ENCODE measurements at regions not wholly inside any gene's neighbourhood (a gene's known extent, or its start where the extent isn't known, plus 50 kb on each side); places are given as distances from the start of the nearest gene placed in this dataset.

GRCh38 chr1:91129017-91129416, 107.2 kb upstream of the ZNF644 start:
- Histone ChIP-seq H3K79me2 (ENCODE audit: low read depth) (no peaks in the 10 kb centered on the region), H3K4me1 (replicated peaks; ENCODE audit: insufficient read depth) (no peaks in the 10 kb centered on the region), H3K36me3 (ENCODE audit: low read depth) (no peaks in the 10 kb centered on the region), H3K27me3 (ENCODE audit: insufficient read depth, low read depth) (no peaks in the 10 kb centered on the region), H4K20me1 (ENCODE audit: insufficient read depth) (no peaks in the 10 kb centered on the region), H3K9me3 (ENCODE audit: insufficient read depth, low read depth) (no peaks in the 10 kb centered on the region), H3F3A (ENCODE audit: insufficient read depth, low read depth) (no peaks in the 10 kb centered on the region), H3K4me3 (no peak overlapping the region), H3K9me2 (ENCODE audit: insufficient read depth) (no peaks in the 10 kb centered on the region), H3K4me2 (no peak overlapping the region), H2AFZ (no peak overlapping the region), H3K27ac (no peak overlapping the region)
- ChIA-PET CTCF (no interaction called here), POLR2A (ENCODE audit: unreplicated experiment) (no interaction called here)
- intact Hi-C loops (cut with micrococcal nuclease; ENCODE audit: unreplicated experiment), result no loop called here
- no peak for TF ChIP-seq CTCF (conservative IDR thresholded peaks at IDR 0.05)
- TF ChIP-seq EZH2 (IDR thresholded peaks at IDR 0.05; ENCODE audit: low read depth), result no peak
- no TSS peak for BruUV-seq (replicated peaks)
- no peak for DNase-seq

DNA sequence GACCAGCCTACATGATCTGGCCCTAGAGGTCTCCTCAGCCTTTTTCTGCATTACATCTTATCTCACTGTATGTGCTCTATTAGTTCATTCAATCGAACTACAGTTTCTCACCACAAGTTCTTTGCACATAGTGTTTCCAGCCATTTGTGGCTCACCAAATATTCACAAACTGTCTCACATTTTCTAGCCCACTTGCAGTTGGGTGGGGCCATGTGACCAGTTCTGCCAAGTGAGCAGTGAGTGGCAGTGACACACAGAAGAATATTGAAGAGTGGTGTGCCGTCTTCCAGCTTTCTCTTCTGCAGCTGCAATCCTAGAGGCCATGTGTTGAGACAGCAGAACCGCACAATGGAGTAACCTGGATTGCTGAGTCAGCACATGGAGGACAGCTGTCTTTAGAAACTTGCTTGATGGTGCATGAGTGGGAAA, 103.2 kb upstream of the ZNF644 start:
- no peak for DNase-seq
- Histone ChIP-seq H3K4me2 (no peak overlapping the region), H3K9me2 (ENCODE audit: insufficient read depth) (no peaks in the 10 kb centered on the region), H3K9me3 (ENCODE audit: insufficient read depth, low read depth) (no peaks in the 10 kb centered on the region), H4K20me1 (ENCODE audit: insufficient read depth) (no peaks in the 10 kb centered on the region), H3K36me3 (ENCODE audit: low read depth) (no peaks in the 10 kb centered on the region), H3K27me3 (ENCODE audit: insufficient read depth, low read depth) (no peaks in the 10 kb centered on the region), H3K79me2 (ENCODE audit: low read depth) (no peaks in the 10 kb centered on the region), H2AFZ (no peak overlapping the region), H3K4me3 (no peak overlapping the region), H3K27ac (no peak overlapping the region), H3K4me1 (replicated peaks; ENCODE audit: insufficient read depth) (peaks cover 30% of the 10 kb centered on the region), H3F3A (ENCODE audit: insufficient read depth, low read depth) (peaks cover 25% of the 10 kb centered on the region)
- intact Hi-C loops (cut with micrococcal nuclease; ENCODE audit: unreplicated experiment), result no loop called here
- BruUV-seq (replicated peaks), result no TSS peak
- ChIA-PET POLR2A (ENCODE audit: unreplicated experiment) (no interaction called here), CTCF (no interaction called here)
- TF ChIP-seq CTCF (conservative IDR thresholded peaks at IDR 0.05) (no peak), EZH2 (IDR thresholded peaks at IDR 0.05; ENCODE audit: low read depth) (no peak)

DNA sequence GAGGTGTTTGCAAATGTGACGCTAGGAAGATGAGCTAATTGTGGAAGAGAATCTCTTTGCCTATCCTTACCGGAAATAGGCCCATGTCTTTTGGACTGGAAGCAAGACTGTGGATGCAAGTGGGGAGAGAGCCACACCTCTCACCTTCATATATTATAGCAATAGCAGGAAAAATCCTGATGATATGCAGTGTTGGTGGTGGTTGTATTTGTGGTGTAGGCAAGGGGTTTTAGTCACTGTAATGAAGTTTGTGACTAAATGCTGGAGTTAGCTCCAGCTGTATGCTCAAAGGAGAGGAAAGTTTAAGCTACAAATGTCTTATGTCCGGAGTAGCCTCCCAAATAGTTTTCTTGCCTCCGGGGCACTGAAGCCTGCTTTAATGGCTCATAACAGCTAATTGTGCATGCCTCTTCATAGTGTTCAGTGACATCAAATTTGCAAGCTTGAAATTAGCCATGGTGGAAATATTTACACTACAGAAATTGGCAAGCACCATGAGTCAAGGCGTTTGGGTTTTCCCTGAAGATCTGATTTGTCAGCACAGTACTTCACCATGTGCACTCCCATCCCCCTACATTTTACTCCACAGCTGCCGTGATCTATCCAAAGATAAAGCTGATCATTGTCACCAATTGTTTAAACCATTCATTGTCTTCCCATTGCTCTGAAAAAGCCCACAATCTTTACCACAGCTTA, 102.6 kb upstream of the ZNF644 start:
- ChIA-PET CTCF (no interaction called here), POLR2A (ENCODE audit: unreplicated experiment) (no interaction called here)
- Histone ChIP-seq H3F3A (ENCODE audit: insufficient read depth, low read depth) (peaks cover 29% of the 10 kb centered on the region), H3K27ac (no peak overlapping the region), H3K79me2 (ENCODE audit: low read depth) (no peaks in the 10 kb centered on the region), H3K36me3 (ENCODE audit: low read depth) (no peaks in the 10 kb centered on the region), H2AFZ (no peak overlapping the region), H3K9me3 (ENCODE audit: insufficient read depth, low read depth) (no peaks in the 10 kb centered on the region), H3K4me3 (no peak overlapping the region), H3K4me1 (replicated peaks; ENCODE audit: insufficient read depth) (peaks cover 35% of the 10 kb centered on the region), H3K27me3 (ENCODE audit: insufficient read depth, low read depth) (no peaks in the 10 kb centered on the region), H4K20me1 (ENCODE audit: insufficient read depth) (no peaks in the 10 kb centered on the region), H3K9me2 (ENCODE audit: insufficient read depth) (no peaks in the 10 kb centered on the region), H3K4me2 (no peak overlapping the region)
- no peak for DNase-seq
- no peak for TF ChIP-seq CTCF (conservative IDR thresholded peaks at IDR 0.05)
- TF ChIP-seq EZH2 (IDR thresholded peaks at IDR 0.05; ENCODE audit: low read depth), result no peak
- no TSS peak for BruUV-seq (replicated peaks)
- intact Hi-C loops (cut with micrococcal nuclease; ENCODE audit: unreplicated experiment), result no loop called here

Measured in PC-9 (cell line).